ENCODE measurements at regions not wholly inside any gene's neighbourhood (a gene's known extent, or its start where the extent isn't known, plus 50 kb on each side); places are given as distances from the start of the nearest gene placed in this dataset.
"Not testable (repeated sequence)": the region's sequence is repeated elsewhere in the genome, so short reads cannot be mapped to it uniquely, and the experiment has no call there.

- not testable (repeated sequence) for H3K27ac ChIP-seq (ENCODE audit: low read depth in 1 of 2, low read length in 2 of 2); DNase-seq (ENCODE audit: low spot score); H3K9me3 ChIP-seq (ENCODE audit: control insufficient read depth in 4 of 4, low read length in 3 of 4); H3K27me3 ChIP-seq (ENCODE audit: control insufficient read depth in 4 of 4, insufficient read depth in 4 of 4, low read length in 3 of 4); H3K4me3 ChIP-seq (ENCODE audit: low read depth in 1 of 3, low read length in 3 of 3); H3K36me3 ChIP-seq (ENCODE audit: control insufficient read depth in 4 of 4, insufficient read depth in 3 of 4, low read depth in 1 of 4, low read length in 3 of 4); H3K4me1 ChIP-seq (ENCODE audit: control insufficient read depth in 4 of 4, insufficient read depth in 4 of 4, low read length in 3 of 4); H3K9ac ChIP-seq (ENCODE audit: low read depth in 1 of 2, low read length in 2 of 2)
- WGBS: no CpG with 5 or more reads among the region's 1 CpG
Measured at GRCh38 chr9:39674437-39675210, 319.2 kb downstream of the SPATA31A1 start.

DNA sequence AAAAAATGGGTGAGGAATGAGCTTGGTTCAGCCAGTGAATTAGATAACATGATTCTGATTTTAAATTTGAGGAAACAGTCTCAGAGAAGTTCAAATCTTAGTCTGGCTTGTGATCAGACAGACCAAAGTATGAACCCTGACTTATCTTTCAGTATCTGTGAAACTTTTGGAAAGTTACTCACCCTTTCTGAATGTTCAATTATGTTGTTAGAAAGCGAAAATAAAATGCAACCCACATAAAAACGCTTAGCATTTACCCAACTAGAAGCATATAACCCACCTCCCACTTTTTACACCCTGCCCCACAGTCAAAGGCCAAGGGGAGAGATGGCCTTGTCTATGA, 319.7 kb downstream of the SPATA31A1 start:
- not testable (repeated sequence) for H3K9me3 ChIP-seq (ENCODE audit: control insufficient read depth in 4 of 4, low read length in 3 of 4); H3K27me3 ChIP-seq (ENCODE audit: control insufficient read depth in 4 of 4, insufficient read depth in 4 of 4, low read length in 3 of 4); H3K4me1 ChIP-seq (ENCODE audit: control insufficient read depth in 4 of 4, insufficient read depth in 4 of 4, low read length in 3 of 4); H3K9ac ChIP-seq (ENCODE audit: low read depth in 1 of 2, low read length in 2 of 2); DNase-seq (ENCODE audit: low spot score); H3K4me3 ChIP-seq (ENCODE audit: low read depth in 1 of 3, low read length in 3 of 3); H3K36me3 ChIP-seq (ENCODE audit: control insufficient read depth in 4 of 4, insufficient read depth in 3 of 4, low read depth in 1 of 4, low read length in 3 of 4); H3K27ac ChIP-seq (ENCODE audit: low read depth in 1 of 2, low read length in 2 of 2)
- WGBS: no CpG with 5 or more reads among the region's 2 CpGs

DNA sequence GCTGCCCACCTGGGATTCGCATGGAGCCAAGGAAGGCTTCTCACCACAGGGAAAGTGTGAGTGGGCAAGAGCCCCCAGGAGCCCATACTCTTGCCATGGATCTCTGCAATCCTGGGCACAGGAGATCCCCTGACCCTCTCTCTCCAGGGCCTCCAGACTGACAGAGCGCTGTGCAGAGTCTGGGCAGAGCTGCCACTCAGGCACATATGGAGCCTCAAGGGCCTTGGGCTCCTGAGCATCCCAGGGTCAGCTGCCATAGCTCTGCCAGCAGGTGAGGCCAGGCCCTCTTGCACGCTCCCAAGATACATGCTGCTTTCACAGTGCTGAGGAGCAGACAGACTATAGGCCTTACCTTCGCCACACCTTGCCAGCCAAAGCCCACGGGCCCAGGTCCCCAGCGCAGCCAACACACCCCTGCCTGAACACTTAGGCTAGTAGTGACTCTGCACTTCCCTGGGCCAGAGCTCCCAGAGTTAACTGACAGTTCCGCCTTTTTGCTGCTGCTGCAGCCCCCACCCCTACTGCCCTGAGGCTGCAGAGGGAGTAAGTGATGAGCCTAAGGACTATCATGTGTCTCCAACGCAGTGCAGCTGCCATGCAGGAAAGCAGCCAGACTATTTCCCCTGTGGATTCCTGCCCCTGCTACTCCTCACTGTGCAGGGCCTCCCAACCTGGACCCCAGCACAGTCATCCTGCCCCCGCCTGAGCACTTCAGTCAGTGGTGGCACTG, 323.2 kb downstream of the SPATA31A1 start:
- not testable (repeated sequence) for H3K36me3 ChIP-seq (ENCODE audit: control insufficient read depth in 4 of 4, insufficient read depth in 3 of 4, low read depth in 1 of 4, low read length in 3 of 4); DNase-seq (ENCODE audit: low spot score); H3K9ac ChIP-seq (ENCODE audit: low read depth in 1 of 2, low read length in 2 of 2); H3K4me3 ChIP-seq (ENCODE audit: low read depth in 1 of 3, low read length in 3 of 3); H3K4me1 ChIP-seq (ENCODE audit: control insufficient read depth in 4 of 4, insufficient read depth in 4 of 4, low read length in 3 of 4); H3K9me3 ChIP-seq (ENCODE audit: control insufficient read depth in 4 of 4, low read length in 3 of 4); H3K27me3 ChIP-seq (ENCODE audit: control insufficient read depth in 4 of 4, insufficient read depth in 4 of 4, low read length in 3 of 4); H3K27ac ChIP-seq (ENCODE audit: low read depth in 1 of 2, low read length in 2 of 2)
- no CpG with 5 or more reads among the region's 9 CpGs for WGBS

DNA sequence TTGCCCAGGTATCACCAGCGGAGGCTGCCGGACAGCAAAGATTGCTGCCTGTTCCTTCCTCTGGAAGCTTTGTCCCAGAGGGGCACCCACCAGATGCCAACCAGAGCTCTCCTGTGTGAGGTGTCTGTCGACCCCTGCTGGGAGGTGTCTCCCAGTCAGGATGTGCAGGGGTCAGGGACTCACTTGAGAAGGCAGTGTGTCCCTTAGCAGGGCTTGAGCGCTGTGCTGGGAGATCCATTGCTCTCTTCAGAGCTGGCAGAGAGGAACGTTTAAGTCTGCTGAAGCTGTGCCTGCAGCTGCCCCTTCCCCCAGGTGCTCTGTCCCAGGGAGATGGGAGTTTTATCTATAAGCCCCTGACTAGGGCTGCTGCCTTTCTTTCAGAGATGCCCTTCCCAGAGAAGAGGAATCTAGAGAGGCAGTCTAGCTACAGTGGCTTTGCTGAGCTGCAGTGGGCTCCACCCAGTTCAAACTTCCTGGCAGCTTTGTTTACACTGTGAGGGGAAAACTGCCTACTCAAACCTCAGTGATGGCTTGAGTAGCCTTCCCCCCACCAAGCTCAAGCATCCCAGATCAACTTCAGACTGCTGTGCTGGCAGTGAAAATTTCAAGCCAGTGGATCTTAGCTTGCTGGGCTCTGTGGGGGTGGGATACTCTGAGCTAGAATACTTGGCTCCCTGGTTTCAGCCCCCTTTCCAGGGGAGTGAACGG, 325.4 kb downstream of the SPATA31A1 start:
- H3K27me3 ChIP-seq (ENCODE audit: control insufficient read depth in 4 of 4, insufficient read depth in 4 of 4, low read length in 3 of 4); H3K4me3 ChIP-seq (ENCODE audit: low read depth in 1 of 3, low read length in 3 of 3); H3K4me1 ChIP-seq (ENCODE audit: control insufficient read depth in 4 of 4, insufficient read depth in 4 of 4, low read length in 3 of 4); H3K9ac ChIP-seq (ENCODE audit: low read depth in 1 of 2, low read length in 2 of 2); DNase-seq (ENCODE audit: low spot score); H3K36me3 ChIP-seq (ENCODE audit: control insufficient read depth in 4 of 4, insufficient read depth in 3 of 4, low read depth in 1 of 4, low read length in 3 of 4); H3K9me3 ChIP-seq (ENCODE audit: control insufficient read depth in 4 of 4, low read length in 3 of 4); H3K27ac ChIP-seq (ENCODE audit: low read depth in 1 of 2, low read length in 2 of 2): not testable (repeated sequence)
- WGBS: 33% methylated on average over 1 of the region's 6 CpGs

DNA sequence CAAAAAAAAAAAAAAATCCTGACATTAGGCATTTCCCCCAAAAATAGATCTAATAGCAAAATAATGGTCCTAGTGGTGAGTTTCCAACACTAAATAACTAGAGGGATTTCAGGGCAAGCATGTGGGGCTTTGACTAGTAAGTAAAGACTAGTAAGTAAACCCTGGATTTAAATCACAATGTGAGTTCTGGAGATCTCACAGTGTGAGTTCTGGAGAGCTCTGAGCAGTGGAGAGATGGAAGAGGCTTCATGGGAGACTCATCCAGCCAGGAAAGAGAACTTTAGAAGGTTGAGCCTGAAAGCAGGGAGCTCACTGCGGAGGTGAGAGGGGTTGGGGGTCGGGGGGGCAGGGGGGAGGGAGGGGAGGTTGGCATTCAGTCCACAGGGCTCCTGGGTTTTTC, 373.4 kb downstream of the SPATA31A1 start:
- not testable (repeated sequence) for H3K27ac ChIP-seq (ENCODE audit: low read depth in 1 of 2, low read length in 2 of 2); H3K9ac ChIP-seq (ENCODE audit: low read depth in 1 of 2, low read length in 2 of 2); H3K4me3 ChIP-seq (ENCODE audit: low read depth in 1 of 3, low read length in 3 of 3); DNase-seq (ENCODE audit: low spot score); H3K27me3 ChIP-seq (ENCODE audit: control insufficient read depth in 4 of 4, insufficient read depth in 4 of 4, low read length in 3 of 4); H3K36me3 ChIP-seq (ENCODE audit: control insufficient read depth in 4 of 4, insufficient read depth in 3 of 4, low read depth in 1 of 4, low read length in 3 of 4); H3K4me1 ChIP-seq (ENCODE audit: control insufficient read depth in 4 of 4, insufficient read depth in 4 of 4, low read length in 3 of 4); H3K9me3 ChIP-seq (ENCODE audit: control insufficient read depth in 4 of 4, low read length in 3 of 4)
- no CpG with 5 or more reads among the region's 2 CpGs for WGBS

GRCh38 chr9:39744898-39745297, 389.4 kb downstream of the SPATA31A1 start:
- H3K27ac ChIP-seq (ENCODE audit: low read depth in 1 of 2, low read length in 2 of 2); H3K27me3 ChIP-seq (ENCODE audit: control insufficient read depth in 4 of 4, insufficient read depth in 4 of 4, low read length in 3 of 4); H3K36me3 ChIP-seq (ENCODE audit: control insufficient read depth in 4 of 4, insufficient read depth in 3 of 4, low read depth in 1 of 4, low read length in 3 of 4); H3K4me1 ChIP-seq (ENCODE audit: control insufficient read depth in 4 of 4, insufficient read depth in 4 of 4, low read length in 3 of 4); H3K4me3 ChIP-seq (ENCODE audit: low read depth in 1 of 3, low read length in 3 of 3); H3K9me3 ChIP-seq (ENCODE audit: control insufficient read depth in 4 of 4, low read length in 3 of 4); H3K9ac ChIP-seq (ENCODE audit: low read depth in 1 of 2, low read length in 2 of 2); DNase-seq (ENCODE audit: low spot score): not testable (repeated sequence)
- WGBS: 24% methylated on average over 4 of the region's 17 CpGs

GRCh38 chr9:39775570-39775969, 420.1 kb downstream of the SPATA31A1 start:
- H3K9me3 ChIP-seq (ENCODE audit: control insufficient read depth in 4 of 4, low read length in 3 of 4); DNase-seq (ENCODE audit: low spot score); H3K9ac ChIP-seq (ENCODE audit: low read depth in 1 of 2, low read length in 2 of 2); H3K27me3 ChIP-seq (ENCODE audit: control insufficient read depth in 4 of 4, insufficient read depth in 4 of 4, low read length in 3 of 4); H3K36me3 ChIP-seq (ENCODE audit: control insufficient read depth in 4 of 4, insufficient read depth in 3 of 4, low read depth in 1 of 4, low read length in 3 of 4); H3K27ac ChIP-seq (ENCODE audit: low read depth in 1 of 2, low read length in 2 of 2); H3K4me1 ChIP-seq (ENCODE audit: control insufficient read depth in 4 of 4, insufficient read depth in 4 of 4, low read length in 3 of 4); H3K4me3 ChIP-seq (ENCODE audit: low read depth in 1 of 3, low read length in 3 of 3): not testable (repeated sequence)
- WGBS: no CpG with 5 or more reads among the region's 4 CpGs

Measured in liver (tissue), 6 donors.